ENCODE measurements at regions not wholly inside any gene's neighbourhood (a gene's known extent, or its start where the extent isn't known, plus 50 kb on each side); places are given as distances from the start of the nearest gene placed in this dataset.
A peak's percentile ranks its signal among the peaks of the same experiment; 100 is the strongest.

GRCh38 chr2:103386872-103387271 lies 625.0 kb downstream of the TMEM182 start:
- Histone ChIP-seq H3K27ac (ENCODE audit: low read depth in 1 of 2, low read length in 2 of 2) (no peak overlapping the region), H3K4me1 (ENCODE audit: control insufficient read depth in 4 of 4, insufficient read depth in 4 of 4, low read length in 3 of 4) (no peaks in the 10 kb centered on the region), H3K36me3 (ENCODE audit: control insufficient read depth in 4 of 4, insufficient read depth in 3 of 4, low read depth in 1 of 4, low read length in 3 of 4) (no peaks in the 10 kb centered on the region), H3K9ac (ENCODE audit: low read depth in 1 of 2, low read length in 2 of 2) (no peak overlapping the region), H3K9me3 (ENCODE audit: control insufficient read depth in 4 of 4, low read length in 3 of 4) (no peaks in the 10 kb centered on the region), H3K4me3 (ENCODE audit: low read depth in 1 of 3, low read length in 3 of 3) (no peak overlapping the region), H3K27me3 (ENCODE audit: control insufficient read depth in 4 of 4, insufficient read depth in 4 of 4, low read length in 3 of 4) (no peaks in the 10 kb centered on the region)
- WGBS, result 91% methylated on average over 3 of the region's 3 CpGs
- TF ChIP-seq GABPA (IDR thresholded peaks at IDR 0.05 in 1 of 2, conservative IDR thresholded peaks at IDR 0.05 in 1 of 2) (no peak), ZBTB33 (IDR thresholded peaks at IDR 0.05) (no peak)
- DNase-seq (ENCODE audit: low spot score), result no peak

GRCh38 chr2:103387888-103388287 lies 626.1 kb downstream of the TMEM182 start:
- no peaks in the 10 kb centered on the region for H3K9me3 ChIP-seq (ENCODE audit: control insufficient read depth in 4 of 4, low read length in 3 of 4)
- no peaks in the 10 kb centered on the region for H3K36me3 ChIP-seq (ENCODE audit: control insufficient read depth in 4 of 4, insufficient read depth in 3 of 4, low read depth in 1 of 4, low read length in 3 of 4)
- H3K9ac ChIP-seq (ENCODE audit: low read depth in 1 of 2, low read length in 2 of 2), result no peak overlapping the region
- no peaks in the 10 kb centered on the region for H3K27me3 ChIP-seq (ENCODE audit: control insufficient read depth in 4 of 4, insufficient read depth in 4 of 4, low read length in 3 of 4)
- no peak overlapping the region for H3K27ac ChIP-seq (ENCODE audit: low read depth in 1 of 2, low read length in 2 of 2)
- DNase-seq (ENCODE audit: low spot score), result no peak
- H3K4me1 ChIP-seq (ENCODE audit: control insufficient read depth in 4 of 4, insufficient read depth in 4 of 4, low read length in 3 of 4), result no peaks in the 10 kb centered on the region
- no peak overlapping the region for H3K4me3 ChIP-seq (ENCODE audit: low read depth in 1 of 3, low read length in 3 of 3)
- 45% methylated on average over 5 of the region's 5 CpGs for WGBS
- TF ChIP-seq TAF1 (conservative IDR thresholded peaks at IDR 0.05) (no peak), ATF3 (IDR thresholded peaks at IDR 0.05) (no peak), REST (IDR thresholded peaks at IDR 0.05) (no peak), ZBTB33 (IDR thresholded peaks at IDR 0.05) (no peak), YY1 (IDR thresholded peaks at IDR 0.05) (peak; percentile 45), HNF4G (IDR thresholded peaks at IDR 0.05) (no peak), EGR1 (IDR thresholded peaks at IDR 0.05; ENCODE audit: low read depth in 2 of 2) (peak; percentile 31 to 47), RAD21 (IDR thresholded peaks at IDR 0.05) (no peak), CTCF (IDR thresholded peaks at IDR 0.05; ENCODE audit: low read depth, low read length, missing input control) (no peak), RXRA (IDR thresholded peaks at IDR 0.05) (no peak)
